BLaER1 (cell line): ENCODE measurements at regions not wholly inside any gene's neighbourhood (a gene's known extent, or its start where the extent isn't known, plus 50 kb on each side); places are given as distances from the start of the nearest gene placed in this dataset.

Experiments
- H3K27ac ChIP-seq: shearing (Covaris generic); formaldehyde crosslinking; 2 replicates; pipeline ENCODE4 v1.8.1; 2022
- H3K27me3 ChIP-seq: shearing (Covaris generic); formaldehyde crosslinking; 2 replicates; pipeline ENCODE4 v1.8.1; 2022
- H3K36me3 ChIP-seq: shearing (Covaris generic); formaldehyde crosslinking; 2 replicates; pipeline ENCODE4 v1.8.1; 2022
- H3K4me1 ChIP-seq: shearing (Covaris generic); formaldehyde crosslinking; 2 replicates; pipeline ENCODE4 v1.8.1; 2022
- H3K4me2 ChIP-seq: shearing (Covaris generic); formaldehyde crosslinking; 2 replicates; pipeline ENCODE4 v1.8.1; 2022
- H3K4me3 ChIP-seq: shearing (Covaris generic); formaldehyde crosslinking; 2 replicates; pipeline ENCODE4 v1.8.1; 2022
- H3K9ac ChIP-seq: shearing (Covaris generic); formaldehyde crosslinking; 2 replicates; pipeline ENCODE4 v1.8.1; 2022
- H3K9me3 ChIP-seq: shearing (Covaris generic); formaldehyde crosslinking; 2 replicates; pipeline ENCODE4 v1.8.1; 2022
- H4K20me1 ChIP-seq: shearing (Covaris generic); formaldehyde crosslinking; 2 replicates; pipeline ENCODE4 v1.8.1; 2022
- Cebpa-rat ChIP-seq: shearing (Covaris generic); IDR thresholded peaks from 2 replicates; pipeline ENCODE4 v1.8.1; 2022

- Histone ChIP-seq H3K27me3 (no peaks in the 10 kb centered on the region), H3K27ac (no peak overlapping the region), H3K4me1 (no peaks in the 10 kb centered on the region), H3K4me3 (no peak overlapping the region), H3K4me2 (no peak overlapping the region), H3K9ac (no peak overlapping the region), H3K9me3 (peaks cover 17% of the 10 kb centered on the region), H4K20me1 (no peaks in the 10 kb centered on the region), H3K36me3 (no peaks in the 10 kb centered on the region)
- TF ChIP-seq Cebpa-rat, result no peak
Observed at GRCh38 chr11:128215238-128215882, 372.0 kb downstream of the ETS1 start.

- no peak overlapping the region for H3K27ac ChIP-seq
- no peak for TF ChIP-seq Cebpa-rat
Observed at GRCh38 chr11:128214263-128214662, 373.1 kb downstream of the ETS1 start.

GRCh38 chr11:128213461-128213860, 373.9 kb downstream of the ETS1 start:
- no peaks in the 10 kb centered on the region for H3K4me1 ChIP-seq
- H3K4me2 ChIP-seq, result no peak overlapping the region
- no peaks in the 10 kb centered on the region for H3K36me3 ChIP-seq
- H3K27ac ChIP-seq, result no peak overlapping the region
- H3K9me3 ChIP-seq, result peaks cover 17% of the 10 kb centered on the region
- TF ChIP-seq Cebpa-rat, result no peak
- no peak overlapping the region for H3K4me3 ChIP-seq
- no peak overlapping the region for H3K9ac ChIP-seq
- H4K20me1 ChIP-seq, result no peaks in the 10 kb centered on the region
- H3K27me3 ChIP-seq, result no peaks in the 10 kb centered on the region

More at GRCh38 chr11:128214263-128214662, 373.1 kb downstream of the ETS1 start:
- Histone ChIP-seq H3K4me2 (no peak overlapping the region), H4K20me1 (no peaks in the 10 kb centered on the region), H3K9ac (no peak overlapping the region), H3K4me1 (no peaks in the 10 kb centered on the region), H3K9me3 (peaks cover 17% of the 10 kb centered on the region), H3K36me3 (no peaks in the 10 kb centered on the region), H3K27me3 (no peaks in the 10 kb centered on the region), H3K4me3 (no peak overlapping the region)

GRCh38 chr11:128212324-128212723, 375.0 kb downstream of the ETS1 start:
- H3K4me1 ChIP-seq, result no peaks in the 10 kb centered on the region
- no peaks in the 10 kb centered on the region for H3K36me3 ChIP-seq
- H3K27ac ChIP-seq, result no peak overlapping the region
- H3K9me3 ChIP-seq, result peaks cover 17% of the 10 kb centered on the region
- no peaks in the 10 kb centered on the region for H4K20me1 ChIP-seq
- H3K4me3 ChIP-seq, result no peak overlapping the region
- TF ChIP-seq Cebpa-rat, result no peak
- H3K4me2 ChIP-seq, result no peak overlapping the region
- H3K27me3 ChIP-seq, result no peaks in the 10 kb centered on the region
- H3K9ac ChIP-seq, result no peak overlapping the region

- Histone ChIP-seq H3K4me2 (no peak overlapping the region), H3K27ac (no peak overlapping the region), H3K36me3 (no peaks in the 10 kb centered on the region)
Observed at GRCh38 chr11:128210148-128210940, 377.0 kb downstream of the ETS1 start.

GRCh38 chr11:128209138-128209435, 378.3 kb downstream of the ETS1 start:
- no peak overlapping the region for H3K4me2 ChIP-seq
- no peak overlapping the region for H3K9ac ChIP-seq
- no peaks in the 10 kb centered on the region for H3K36me3 ChIP-seq
- TF ChIP-seq Cebpa-rat, result no peak
- H3K27ac ChIP-seq, result no peak overlapping the region
- H4K20me1 ChIP-seq, result no peaks in the 10 kb centered on the region
- H3K4me1 ChIP-seq, result no peaks in the 10 kb centered on the region
- H3K27me3 ChIP-seq, result no peaks in the 10 kb centered on the region
- 0 out of 2 replicates have a peak, but pooled peaks cover under 1% of the 10 kb centered on the region for H3K9me3 ChIP-seq
- H3K4me3 ChIP-seq, result no peak overlapping the region

More at GRCh38 chr11:128210148-128210940, 377.0 kb downstream of the ETS1 start:
- no peak for TF ChIP-seq Cebpa-rat
- no peak overlapping the region for H3K4me3 ChIP-seq
- H3K9ac ChIP-seq, result no peak overlapping the region
- H3K4me1 ChIP-seq, result no peaks in the 10 kb centered on the region
- H3K9me3 ChIP-seq, result peaks cover 13% of the 10 kb centered on the region
- no peaks in the 10 kb centered on the region for H3K27me3 ChIP-seq
- H4K20me1 ChIP-seq, result no peaks in the 10 kb centered on the region

GRCh38 chr11:128208329-128209137, 378.8 kb downstream of the ETS1 start:
- Histone ChIP-seq H4K20me1 (no peaks in the 10 kb centered on the region), H3K9me3 (no peaks in the 10 kb centered on the region), H3K27ac (no peak overlapping the region), H3K9ac (no peak overlapping the region), H3K4me2 (no peak overlapping the region), H3K27me3 (no peaks in the 10 kb centered on the region), H3K36me3 (no peaks in the 10 kb centered on the region), H3K4me1 (no peaks in the 10 kb centered on the region), H3K4me3 (no peak overlapping the region)
- TF ChIP-seq Cebpa-rat, result no peak

- no peak overlapping the region for H3K4me2 ChIP-seq
Observed at GRCh38 chr11:128207861-128208321, 379.5 kb downstream of the ETS1 start.

GRCh38 chr11:128206461-128206860, 380.9 kb downstream of the ETS1 start:
- Histone ChIP-seq H4K20me1 (no peaks in the 10 kb centered on the region), H3K36me3 (no peaks in the 10 kb centered on the region), H3K4me2 (no peak overlapping the region), H3K9me3 (no peaks in the 10 kb centered on the region), H3K4me1 (no peaks in the 10 kb centered on the region), H3K4me3 (no peak overlapping the region), H3K27me3 (no peaks in the 10 kb centered on the region), H3K9ac (no peak overlapping the region), H3K27ac (no peak overlapping the region)
- TF ChIP-seq Cebpa-rat, result no peak

More at GRCh38 chr11:128207861-128208321, 379.5 kb downstream of the ETS1 start:
- no peak for TF ChIP-seq Cebpa-rat
- Histone ChIP-seq H3K9ac (no peak overlapping the region), H3K9me3 (no peaks in the 10 kb centered on the region), H3K36me3 (no peaks in the 10 kb centered on the region), H4K20me1 (no peaks in the 10 kb centered on the region), H3K4me3 (no peak overlapping the region), H3K27me3 (no peaks in the 10 kb centered on the region), H3K27ac (no peak overlapping the region), H3K4me1 (no peaks in the 10 kb centered on the region)

GRCh38 chr11:128205796-128206195, 381.6 kb downstream of the ETS1 start:
- Histone ChIP-seq H3K36me3 (no peaks in the 10 kb centered on the region), H3K4me1 (no peaks in the 10 kb centered on the region), H3K9me3 (no peaks in the 10 kb centered on the region), H3K4me3 (no peak overlapping the region), H4K20me1 (no peaks in the 10 kb centered on the region), H3K9ac (no peak overlapping the region), H3K27ac (no peak overlapping the region), H3K27me3 (no peaks in the 10 kb centered on the region), H3K4me2 (no peak overlapping the region)
- TF ChIP-seq Cebpa-rat, result no peak
